OCI-LY1 (cell line): ENCODE measurements at regions not wholly inside any gene's neighbourhood (a gene's known extent, or its start where the extent isn't known, plus 50 kb on each side); places are given as distances from the start of the nearest gene placed in this dataset.

Experiments used
- CTCF ChIP-seq: fragments of 200-600 bp; sonication (generic), shearing (Covaris generic); IDR thresholded peaks from 2 replicates; pipeline ENCODE4 v1.5.1; 2017; ENCODE audit warnings: mild to moderate bottlenecking, antibody characterized with exemption, low read length, moderate library complexity, mixed read lengths
- EZH2 ChIP-seq: fragments of 200-600 bp; sonication (generic), shearing (Covaris generic); IDR thresholded peaks from 2 replicates; pipeline ENCODE4 v1.8.0; 2017; ENCODE audit warnings: borderline replicate concordance, mixed run types, mild to moderate bottlenecking, antibody characterized with exemption, low read length, moderate library complexity, mixed read lengths

- TF ChIP-seq CTCF (no peak), EZH2 (no peak)
These were observed 248.3 kb upstream of the KAZN start for GRCh38 chr1:14350197-14350596.
